ENCODE measurements at regions not wholly inside any gene's neighbourhood (a gene's known extent, or its start where the extent isn't known, plus 50 kb on each side); places are given as distances from the start of the nearest gene placed in this dataset.

GRCh38 chr7:68718097-68718551, 880.2 kb upstream of the AUTS2 start:
- H3K79me2 ChIP-seq (ENCODE audit: low read length), result no peaks in the 10 kb centered on the region
- H4K20me1 ChIP-seq (ENCODE audit: insufficient read depth, low read length), result no peaks in the 10 kb centered on the region
- no peak overlapping the region for H3K9ac ChIP-seq (ENCODE audit: low read length)
- H3K4me1 ChIP-seq (ENCODE audit: low read length), result no peaks in the 10 kb centered on the region
- no peak overlapping the region for H3K4me3 ChIP-seq (ENCODE audit: low read length)
- no peak overlapping the region for H3K27ac ChIP-seq (ENCODE audit: low read length)
- H2AFZ ChIP-seq (ENCODE audit: low read length), result no peak overlapping the region
- no peaks in the 10 kb centered on the region for H3K36me3 ChIP-seq (replicated peaks; ENCODE audit: insufficient read depth, low read length)
- H3K27me3 ChIP-seq (replicated peaks; ENCODE audit: insufficient read depth, low read length), result no peaks in the 10 kb centered on the region
- TF ChIP-seq CTCF (IDR thresholded peaks at IDR 0.05; ENCODE audit: low read length) (no peak), EZH2 (optimal IDR thresholded peaks at IDR 0.05; ENCODE audit: low read depth, low read length) (no peak), EZH2phosphoT487 (IDR thresholded peaks at IDR 0.05; ENCODE audit: low read length) (no peak)
- H3K9me3 ChIP-seq (replicated peaks; ENCODE audit: insufficient read depth, low read length), result no peaks in the 10 kb centered on the region
- H3K9me2 ChIP-seq (replicated peaks; ENCODE audit: insufficient read depth, low read length), result no peaks in the 10 kb centered on the region
- H3K4me2 ChIP-seq (ENCODE audit: low read depth, low read length), result no peak overlapping the region
- DNase-seq, result no peak
- no peaks in the 10 kb centered on the region for H3F3A ChIP-seq (ENCODE audit: insufficient read depth, low read length)

- DNase-seq, result peak; percentile 36
- TF ChIP-seq EZH2phosphoT487 (IDR thresholded peaks at IDR 0.05; ENCODE audit: low read length) (no peak), EZH2 (optimal IDR thresholded peaks at IDR 0.05; ENCODE audit: low read depth, low read length) (no peak), CTCF (IDR thresholded peaks at IDR 0.05; ENCODE audit: low read length) (no peak)
Measured at GRCh38 chr7:68720697-68721096, 877.6 kb upstream of the AUTS2 start.

GRCh38 chr7:68722044-68722443, 876.2 kb upstream of the AUTS2 start:
- H3K4me2 ChIP-seq (ENCODE audit: low read depth, low read length), result no peak overlapping the region
- H3F3A ChIP-seq (ENCODE audit: insufficient read depth, low read length), result no peaks in the 10 kb centered on the region
- no peaks in the 10 kb centered on the region for H3K9me3 ChIP-seq (replicated peaks; ENCODE audit: insufficient read depth, low read length)
- no peaks in the 10 kb centered on the region for H3K9me2 ChIP-seq (replicated peaks; ENCODE audit: insufficient read depth, low read length)
- H3K79me2 ChIP-seq (ENCODE audit: low read length), result no peaks in the 10 kb centered on the region
- no peak overlapping the region for H2AFZ ChIP-seq (ENCODE audit: low read length)
- H3K4me1 ChIP-seq (ENCODE audit: low read length), result no peaks in the 10 kb centered on the region
- H3K9ac ChIP-seq (ENCODE audit: low read length), result no peak overlapping the region
- TF ChIP-seq EZH2 (optimal IDR thresholded peaks at IDR 0.05; ENCODE audit: low read depth, low read length) (no peak), EZH2phosphoT487 (IDR thresholded peaks at IDR 0.05; ENCODE audit: low read length) (no peak), CTCF (IDR thresholded peaks at IDR 0.05; ENCODE audit: low read length) (no peak)
- H3K4me3 ChIP-seq (ENCODE audit: low read length), result no peak overlapping the region
- no peaks in the 10 kb centered on the region for H3K27me3 ChIP-seq (replicated peaks; ENCODE audit: insufficient read depth, low read length)
- H3K27ac ChIP-seq (ENCODE audit: low read length), result no peak overlapping the region
- no peaks in the 10 kb centered on the region for H3K36me3 ChIP-seq (replicated peaks; ENCODE audit: insufficient read depth, low read length)
- H4K20me1 ChIP-seq (ENCODE audit: insufficient read depth, low read length), result no peaks in the 10 kb centered on the region
- peak; percentile 55 for DNase-seq

More at GRCh38 chr7:68720697-68721096, 877.6 kb upstream of the AUTS2 start:
- no peaks in the 10 kb centered on the region for H3K9me2 ChIP-seq (replicated peaks; ENCODE audit: insufficient read depth, low read length)
- no peak overlapping the region for H3K4me2 ChIP-seq (ENCODE audit: low read depth, low read length)
- H3K4me3 ChIP-seq (ENCODE audit: low read length), result no peak overlapping the region
- H3K9ac ChIP-seq (ENCODE audit: low read length), result no peak overlapping the region
- no peaks in the 10 kb centered on the region for H3K4me1 ChIP-seq (ENCODE audit: low read length)
- H3K27ac ChIP-seq (ENCODE audit: low read length), result no peak overlapping the region
- no peaks in the 10 kb centered on the region for H3K79me2 ChIP-seq (ENCODE audit: low read length)
- no peaks in the 10 kb centered on the region for H3K9me3 ChIP-seq (replicated peaks; ENCODE audit: insufficient read depth, low read length)
- H4K20me1 ChIP-seq (ENCODE audit: insufficient read depth, low read length), result no peaks in the 10 kb centered on the region
- H3K27me3 ChIP-seq (replicated peaks; ENCODE audit: insufficient read depth, low read length), result no peaks in the 10 kb centered on the region
- H3K36me3 ChIP-seq (replicated peaks; ENCODE audit: insufficient read depth, low read length), result no peaks in the 10 kb centered on the region
- H2AFZ ChIP-seq (ENCODE audit: low read length), result no peak overlapping the region
- H3F3A ChIP-seq (ENCODE audit: insufficient read depth, low read length), result no peaks in the 10 kb centered on the region
